B cell (primary cell): ENCODE measurements at regions not wholly inside any gene's neighbourhood (a gene's known extent, or its start where the extent isn't known, plus 50 kb on each side); places are given as distances from the start of the nearest gene placed in this dataset.
A peak's percentile ranks its signal among the peaks of the same experiment; 100 is the strongest.
"Not testable (repeated sequence)": the region's sequence is repeated elsewhere in the genome, so short reads cannot be mapped to it uniquely, and the experiment has no call there.

Experiments
- ATAC-seq: fragments of 200-7000 bp; cut with Tn5 transposase; one replicate; pipeline ENCODE4 v1.10.0; 2021; ENCODE audit warnings: low read depth, mild to moderate bottlenecking, moderate number of reproducible peaks, moderate library complexity
- CTCF ChIA-PET: fragments of 350-600 bp; sonication (Branson Sonifier 250); formaldehyde crosslinking; loops from one replicate; lab custom pipeline; 2021; ENCODE audit warnings: antibody characterized with exemption, inconsistent platforms; lab: Charles Lee
- POLR2A ChIA-PET: fragments of 350-600 bp; sonication (Branson Sonifier 250); formaldehyde crosslinking; loops from one replicate; lab custom pipeline; 2021; ENCODE audit warnings: antibody characterized with exemption; lab: Charles Lee
- DNase-seq: peaks from one replicate; pipeline ENCODE4 v3.0.0; 2013
- H2AFZ ChIP-seq: 2 replicates; pipeline ENCODE4 v1.6.1; 2012; ENCODE audit warnings: mild to moderate bottlenecking, low read depth, low read length; ENCODE audit not compliant: insufficient read depth, poor library complexity, severe bottlenecking
- H3K27ac ChIP-seq, 2 donors: 1 replicate in 1 of 2; 2 replicates in 1 of 2; pipeline ENCODE4 v1.5.1; 2012 to 2013; ENCODE audit warnings: low read length in 2 of 2, mild to moderate bottlenecking in 2 of 2, moderate library complexity in 1 of 2
- H3K27me3 ChIP-seq, 4 experiments: fragments of 200-600 bp in 1 of 4; sonication (generic) in 1 of 4; replicated peaks in 1 of 4; 1 replicate in 2 of 4; 2 replicates in 2 of 4; pipeline versions ENCODE4 v1.6.1 to v1.7.0; 2013 to 2016; ENCODE audit warnings: low read length in 3 of 4, mild to moderate bottlenecking in 2 of 4, mixed read lengths in 1 of 4, moderate library complexity in 1 of 4; ENCODE audit not compliant: insufficient read depth in 4 of 4, control insufficient read depth in 3 of 4; ENCODE audit errors: control extremely low read depth in 1 of 4
- H3K36me3 ChIP-seq, 2 experiments: replicated peaks in 1 of 2; 1 replicate in 1 of 2; 2 replicates in 1 of 2; pipeline versions ENCODE4 v1.6.1 to v1.7.1; 2013; ENCODE audit warnings: low read length in 1 of 2; ENCODE audit not compliant: insufficient read depth in 2 of 2, control insufficient read depth in 1 of 2; ENCODE audit errors: control extremely low read depth in 1 of 2, extremely low read depth in 1 of 2
- H3K4me1 ChIP-seq, 2 donors: fragments of 200-600 bp in 1 of 2; sonication (generic) in 1 of 2; 1 replicate in 1 of 2; 2 replicates in 1 of 2; pipeline versions ENCODE4 v1.5.1 to v1.6.1; 2013 to 2017; ENCODE audit warnings: low read length in 2 of 2; ENCODE audit not compliant: control insufficient read depth in 2 of 2, insufficient read depth in 2 of 2
- H3K4me2 ChIP-seq: replicated peaks from 2 replicates; pipeline ENCODE3; 2012; ENCODE audit warnings: mild to moderate bottlenecking, low read depth, low read length; ENCODE audit not compliant: poor library complexity, severe bottlenecking
- H3K4me3 ChIP-seq, 5 experiments: fragments of 200-600 bp in 1 of 5; sonication (generic) in 1 of 5; 1 replicate in 3 of 5; 2 replicates in 2 of 5; pipeline versions ENCODE4 v1.5.1 to v1.7.0; 2011 to 2016; ENCODE audit warnings: low read length in 4 of 5, mild to moderate bottlenecking in 4 of 5, low read depth in 2 of 5, control low read depth in 1 of 5, moderate library complexity in 1 of 5; ENCODE audit not compliant: insufficient read depth in 1 of 5; ENCODE audit errors: control extremely low read depth in 1 of 5, extremely low read depth in 1 of 5
- H3K79me2 ChIP-seq: fragments of 200-600 bp; sonication (generic); one replicate; pipeline ENCODE4 v1.6.0; 2016; ENCODE audit warnings: low read length; ENCODE audit not compliant: control insufficient read depth, insufficient read depth
- H3K9ac ChIP-seq: fragments of 200-600 bp; sonication (generic); 2 replicates; pipeline ENCODE4 v1.6.1; 2017; ENCODE audit warnings: mild to moderate bottlenecking, low read length, moderate library complexity
- H3K9me3 ChIP-seq, 3 donors: one replicate each; pipeline versions ENCODE4 v1.6.1 to v1.7.1; 2013; ENCODE audit warnings: low read length in 2 of 3; ENCODE audit not compliant: control insufficient read depth in 2 of 3, insufficient read depth in 1 of 3; ENCODE audit errors: control extremely low read depth in 1 of 3
- H4K20me1 ChIP-seq: 2 replicates; pipeline ENCODE4 v1.6.0; 2012; ENCODE audit warnings: mild to moderate bottlenecking, low read length; ENCODE audit not compliant: insufficient read depth, control insufficient read depth, poor library complexity, severe bottlenecking
- H3K27ac Mint-ChIP-seq: one replicate; pipeline ENCODE4 v1.8.0; 2021; ENCODE audit warnings: mixed read lengths
- H3K27me3 Mint-ChIP-seq: one replicate; pipeline ENCODE4 v1.8.0; 2021; ENCODE audit warnings: mixed read lengths
- H3K4me1 Mint-ChIP-seq: one replicate; pipeline ENCODE4 v1.8.0; 2021; ENCODE audit warnings: mixed read lengths
- H3K4me3 Mint-ChIP-seq: one replicate; pipeline ENCODE4 v1.8.0; 2021; ENCODE audit warnings: mixed read lengths
- H3K9me3 Mint-ChIP-seq: one replicate; pipeline ENCODE4 v1.8.0; 2022; ENCODE audit warnings: mixed read lengths; ENCODE audit not compliant: insufficient read depth
- EZH2 ChIP-seq: IDR thresholded peaks from 2 replicates; pipeline ENCODE4 v1.6.1; 2012; ENCODE audit warnings: borderline replicate concordance, low read depth, mild to moderate bottlenecking, moderate library complexity, low read length; ENCODE audit not compliant: insufficient read depth, poor library complexity, severe bottlenecking
- WGBS: methylation state at CpG from one replicate; pipeline ENCODE4 v1.1.5; 2013; ENCODE audit warnings: missing lambda C conversion rate; ENCODE audit not compliant: insufficient coverage; 5-methylcytosine and 5-hydroxymethylcytosine counted together
- intact Hi-C: fragments of 100-400 bp; cut with micrococcal nuclease; formaldehyde crosslinking; loops from one replicate; pipeline ENCODE4 v1.10.0; 2022
- TF ChIP-seq, protein P1 (sequence below): fragments of 200-600 bp; IDR thresholded peaks from one replicate; pipeline ENCODE4 v1.8.0; 2022; ENCODE audit warnings: antibody characterized with exemption, mild to moderate bottlenecking

GRCh38 chr7:68250143-68250542 lies 1253.5 kb downstream of the TYW1 start:
- Mint-ChIP-seq H3K27me3 (no peaks in the 10 kb centered on the region), H3K27ac (no peak overlapping the region), H3K4me3 (no peak overlapping the region), H3K9me3 (peaks cover 12% of the 10 kb centered on the region), H3K4me1 (no peaks in the 10 kb centered on the region)
- Histone ChIP-seq H2AFZ (no peak overlapping the region), H3K4me3 (no peak overlapping the region), H3K79me2 (no peaks in the 10 kb centered on the region), H3K27ac (no peak overlapping the region), H3K27me3 (no peaks in the 10 kb centered on the region), H4K20me1 (no peaks in the 10 kb centered on the region), H3K4me2 (no peak overlapping the region), H3K36me3 (no peaks in the 10 kb centered on the region), H3K4me1 (no peaks in the 10 kb centered on the region), H3K9me3 (peaks cover 0 to 11% (median 0%) of the 10 kb centered on the region in 3 donors), H3K9ac (no peak overlapping the region)
- no peak for DNase-seq
- ChIA-PET CTCF (no interaction called here), POLR2A (no interaction called here)
- intact Hi-C loops: no loop called here
- 93% methylated on average over 3 of the region's 4 CpGs for WGBS
- no peak for ATAC-seq
- TF ChIP-seq EZH2: no peak
- TF ChIP-seq, protein P1, sequence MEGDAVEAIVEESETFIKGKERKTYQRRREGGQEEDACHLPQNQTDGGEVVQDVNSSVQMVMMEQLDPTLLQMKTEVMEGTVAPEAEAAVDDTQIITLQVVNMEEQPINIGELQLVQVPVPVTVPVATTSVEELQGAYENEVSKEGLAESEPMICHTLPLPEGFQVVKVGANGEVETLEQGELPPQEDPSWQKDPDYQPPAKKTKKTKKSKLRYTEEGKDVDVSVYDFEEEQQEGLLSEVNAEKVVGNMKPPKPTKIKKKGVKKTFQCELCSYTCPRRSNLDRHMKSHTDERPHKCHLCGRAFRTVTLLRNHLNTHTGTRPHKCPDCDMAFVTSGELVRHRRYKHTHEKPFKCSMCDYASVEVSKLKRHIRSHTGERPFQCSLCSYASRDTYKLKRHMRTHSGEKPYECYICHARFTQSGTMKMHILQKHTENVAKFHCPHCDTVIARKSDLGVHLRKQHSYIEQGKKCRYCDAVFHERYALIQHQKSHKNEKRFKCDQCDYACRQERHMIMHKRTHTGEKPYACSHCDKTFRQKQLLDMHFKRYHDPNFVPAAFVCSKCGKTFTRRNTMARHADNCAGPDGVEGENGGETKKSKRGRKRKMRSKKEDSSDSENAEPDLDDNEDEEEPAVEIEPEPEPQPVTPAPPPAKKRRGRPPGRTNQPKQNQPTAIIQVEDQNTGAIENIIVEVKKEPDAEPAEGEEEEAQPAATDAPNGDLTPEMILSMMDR: no peak

GRCh38 chr7:68254815-68255214 lies 1258.2 kb downstream of the TYW1 start:
- H3K4me1 ChIP-seq, H3K27me3 Mint-ChIP-seq, H3K27ac ChIP-seq, POLR2A ChIA-PET, H3K36me3 ChIP-seq, H3K9ac ChIP-seq, ATAC-seq, H3K79me2 ChIP-seq, DNase-seq, H3K27me3 ChIP-seq, H3K4me3 Mint-ChIP-seq, H3K4me3 ChIP-seq, H4K20me1 ChIP-seq, H3K27ac Mint-ChIP-seq, intact Hi-C loops, H3K4me2 ChIP-seq, H3K9me3 ChIP-seq, H2AFZ ChIP-seq, H3K9me3 Mint-ChIP-seq, CTCF ChIA-PET, H3K4me1 Mint-ChIP-seq: not testable (repeated sequence)
- WGBS: 79% methylated on average over 1 of the region's 1 CpG
- TF ChIP-seq, protein P1: peak; percentile 4
